ENCODE measurements at regions not wholly inside any gene's neighbourhood (a gene's known extent, or its start where the extent isn't known, plus 50 kb on each side); places are given as distances from the start of the nearest gene placed in this dataset.
"Not testable (repeated sequence)": the region's sequence is repeated elsewhere in the genome, so short reads cannot be mapped to it uniquely, and the experiment has no call there.

DNA sequence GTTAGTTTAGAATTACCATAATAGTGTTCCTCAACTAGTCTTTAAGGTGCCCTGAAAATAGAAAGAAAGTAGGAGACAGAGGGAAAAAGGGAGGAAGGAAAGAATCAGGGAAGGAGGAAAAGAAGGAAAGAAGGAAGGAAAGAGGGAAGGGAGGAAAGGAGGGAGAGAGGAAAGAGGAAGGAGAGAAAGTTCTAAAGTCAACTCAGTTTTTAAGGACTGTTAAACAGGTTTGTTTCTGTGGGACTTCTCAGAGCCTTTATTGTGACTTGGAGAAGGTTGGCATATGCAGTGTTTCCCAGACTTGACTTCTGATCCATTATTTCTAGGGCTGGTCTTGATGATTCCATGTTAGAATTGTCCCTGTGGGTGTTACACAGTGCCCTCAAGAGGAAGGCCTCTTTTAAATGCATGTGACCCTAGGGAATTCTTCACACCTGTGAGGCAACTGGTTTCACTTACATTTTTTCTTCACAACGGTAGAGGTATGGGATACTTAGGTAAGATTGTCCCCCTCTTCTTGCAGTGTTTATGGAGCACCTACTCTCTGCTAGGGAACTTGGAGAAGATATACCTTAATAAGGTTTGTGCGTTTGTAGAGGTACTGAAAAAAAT is 132.7 kb upstream of the GMDS start:
- DNase-seq (ENCODE audit: low read depth, low spot score): no peak

DNA sequence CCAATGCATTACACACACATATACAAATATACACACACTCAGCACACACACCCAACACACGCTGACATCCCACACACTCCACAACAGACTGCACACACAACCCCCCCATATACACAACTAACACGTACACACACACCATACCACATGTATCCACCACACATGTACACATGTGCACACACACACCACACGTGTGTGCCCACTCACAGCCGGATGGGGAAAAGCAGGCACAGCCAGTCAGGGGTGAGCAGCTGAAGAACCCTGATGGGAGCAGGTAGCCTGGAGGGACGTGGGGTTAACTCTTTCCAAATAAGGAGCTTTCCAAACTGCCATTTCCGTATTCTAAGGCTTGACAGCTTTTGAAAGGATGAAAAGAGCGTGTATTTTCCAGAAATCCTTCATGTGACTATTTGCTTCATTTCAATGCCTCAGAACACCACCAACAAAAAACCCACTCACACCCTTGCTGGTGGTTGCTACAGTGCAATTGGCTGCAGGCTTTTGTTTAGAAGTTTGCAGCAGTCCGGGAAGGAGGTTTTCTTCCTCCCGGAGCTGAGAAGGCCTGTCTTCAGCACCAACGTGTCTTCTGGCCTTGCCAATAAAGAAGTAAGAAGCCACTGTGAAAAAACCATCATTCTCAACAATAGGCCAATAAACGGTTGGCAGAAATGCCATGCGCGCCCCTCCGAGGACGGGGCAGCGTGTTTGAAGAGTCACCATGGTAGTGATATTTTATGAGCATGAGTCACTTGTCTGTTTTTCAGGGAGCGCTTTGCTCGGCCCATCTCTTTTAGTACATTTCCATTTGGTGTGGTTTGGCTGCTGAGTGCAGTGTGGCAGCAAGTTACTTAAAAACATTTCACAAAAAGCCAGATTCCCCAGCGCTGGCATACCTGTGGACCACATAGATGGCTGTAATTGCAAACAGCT is 131.3 kb upstream of the GMDS start:
- no peak for DNase-seq (ENCODE audit: low read depth, low spot score)

DNA sequence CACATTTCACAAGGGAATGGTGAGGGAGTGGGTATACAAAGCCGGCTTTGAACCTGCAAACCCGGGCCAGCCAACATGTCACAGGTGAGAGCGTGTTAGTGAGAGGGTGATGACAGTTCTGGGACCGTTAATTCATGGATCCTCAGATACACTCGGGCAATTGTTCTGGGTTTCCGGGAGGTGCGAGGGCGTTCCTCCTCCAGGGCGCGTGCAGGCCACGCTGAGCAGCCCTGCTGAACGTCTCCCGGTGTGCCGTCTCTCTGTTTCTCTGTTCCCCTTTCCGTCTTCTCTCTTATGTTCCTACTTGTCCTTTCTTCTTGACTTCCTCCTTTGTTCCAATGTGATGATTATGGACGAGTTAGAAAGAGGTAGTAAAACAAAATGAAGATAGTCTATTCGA is 130.0 kb upstream of the GMDS start:
- no peak for DNase-seq (ENCODE audit: low read depth, low spot score)

DNA sequence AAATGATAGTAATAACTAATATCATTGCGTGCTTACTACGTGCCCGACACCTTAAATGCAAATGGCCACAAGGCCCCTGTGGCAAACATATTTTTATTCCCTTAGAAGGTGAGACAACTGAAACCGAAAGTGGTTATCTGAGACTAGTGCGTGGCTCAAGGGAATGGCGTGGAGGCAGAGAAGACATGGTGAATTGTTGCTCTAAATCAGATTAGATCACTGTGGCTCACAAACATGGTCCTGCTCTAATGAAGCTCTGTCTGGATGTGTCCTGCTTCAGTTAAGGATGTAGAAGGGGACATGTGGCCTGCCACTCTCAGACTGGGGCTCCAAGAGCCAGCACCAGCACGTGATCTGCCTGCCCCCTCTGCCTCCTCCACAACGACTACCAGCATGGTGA is 124.2 kb upstream of the GMDS start:
- DNase-seq (ENCODE audit: low read depth, low spot score): no peak

DNA sequence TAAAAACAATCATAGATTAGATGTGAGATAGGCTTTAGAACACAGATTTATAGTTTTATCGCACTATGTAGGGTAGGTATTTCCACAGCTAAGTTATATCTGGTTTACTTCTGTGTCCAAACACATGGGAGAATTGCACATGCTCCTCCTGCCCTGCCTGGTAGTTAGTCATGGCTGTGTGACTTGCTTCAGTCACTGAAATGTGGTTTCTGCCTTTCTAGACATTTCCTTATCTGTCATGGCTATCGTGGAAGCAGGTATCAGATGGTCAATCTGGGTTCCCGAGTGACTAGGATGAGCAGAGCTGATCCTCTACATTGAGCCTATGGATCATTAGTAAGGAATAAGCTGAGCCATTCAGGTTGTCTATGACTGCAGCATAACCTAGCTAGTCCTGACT is 117.8 kb upstream of the GMDS start:
- DNase-seq (ENCODE audit: low read depth, low spot score): no peak

DNA sequence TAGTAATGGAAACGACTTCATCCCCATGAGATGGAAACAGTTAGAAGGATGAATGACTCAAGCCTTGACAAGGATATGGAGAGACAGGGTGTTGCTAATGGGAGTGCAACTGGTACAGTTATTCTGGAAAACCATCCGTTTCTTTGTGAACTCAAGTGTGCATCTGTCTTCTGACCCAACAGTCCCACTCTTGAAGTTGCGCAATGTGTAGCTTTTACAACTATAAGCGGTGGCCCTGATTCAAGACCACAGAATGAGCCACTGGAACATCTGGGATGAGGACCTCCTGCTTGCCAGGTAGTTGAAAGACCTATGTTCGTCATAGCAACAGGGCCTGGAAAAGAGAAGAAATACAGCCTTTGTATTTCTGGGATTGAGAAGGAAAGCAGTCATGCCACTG is 115.8 kb upstream of the GMDS start:
- DNase-seq (ENCODE audit: low read depth, low spot score): no peak

DNA sequence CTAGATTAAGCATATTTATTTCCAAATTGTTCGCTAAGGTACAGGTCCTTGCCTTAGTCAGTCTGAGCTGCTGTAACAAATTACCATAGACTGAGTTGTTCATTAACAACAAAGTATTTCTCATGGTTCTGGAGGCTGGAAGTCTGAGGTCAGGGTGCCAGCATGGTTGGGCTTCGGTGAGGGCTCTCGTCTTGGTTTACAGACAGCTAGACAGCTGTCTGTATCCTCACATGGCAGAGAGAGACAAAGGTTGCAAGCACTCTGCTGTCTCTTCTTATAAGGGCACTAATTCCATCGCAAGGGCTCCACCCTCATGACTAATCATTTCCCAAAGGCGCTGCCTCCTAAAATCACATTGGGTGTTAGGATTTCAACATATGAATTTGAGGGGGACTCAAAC is 115.3 kb upstream of the GMDS start:
- DNase-seq (ENCODE audit: low read depth, low spot score): no peak

DNA sequence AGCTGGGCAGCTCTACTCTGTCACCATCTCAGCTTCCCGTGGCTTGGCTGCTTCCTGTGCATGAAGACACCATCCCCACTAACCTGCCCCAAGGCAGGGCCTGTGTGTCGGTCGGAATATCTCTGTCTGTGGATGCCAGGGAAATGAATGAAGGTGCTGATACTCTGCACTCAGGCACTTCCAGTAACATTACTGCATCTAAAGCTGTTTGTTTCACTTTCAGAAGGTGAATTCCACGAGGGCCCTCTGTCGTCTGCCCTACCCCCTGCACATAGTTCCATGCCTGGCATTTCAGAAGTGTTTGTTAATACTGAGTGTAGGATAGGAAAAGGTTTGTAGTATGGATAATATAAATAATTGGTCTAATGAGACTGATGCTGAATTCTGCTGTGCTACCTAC is 114.7 kb upstream of the GMDS start:
- DNase-seq (ENCODE audit: low read depth, low spot score): no peak

DNA sequence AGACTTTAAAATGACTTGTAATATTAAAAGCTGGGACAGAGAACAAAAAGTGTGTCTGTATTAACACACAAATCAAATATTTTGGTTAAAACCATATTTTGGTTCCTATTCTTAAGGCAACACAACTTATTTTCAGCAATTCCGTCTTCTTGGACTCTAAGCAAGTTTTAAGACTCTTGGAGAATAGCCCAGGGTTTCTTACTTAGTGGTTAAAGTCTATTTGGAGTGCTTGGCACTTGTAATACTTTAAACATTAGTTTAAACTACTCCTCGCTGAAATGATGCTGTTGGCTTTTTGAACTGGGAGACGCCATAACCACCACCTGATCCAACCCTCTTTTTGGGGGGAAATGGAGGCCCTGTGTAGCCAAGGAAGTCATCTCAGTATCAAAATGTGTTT is 109.7 kb upstream of the GMDS start:
- DNase-seq (ENCODE audit: low read depth, low spot score): no peak

DNA sequence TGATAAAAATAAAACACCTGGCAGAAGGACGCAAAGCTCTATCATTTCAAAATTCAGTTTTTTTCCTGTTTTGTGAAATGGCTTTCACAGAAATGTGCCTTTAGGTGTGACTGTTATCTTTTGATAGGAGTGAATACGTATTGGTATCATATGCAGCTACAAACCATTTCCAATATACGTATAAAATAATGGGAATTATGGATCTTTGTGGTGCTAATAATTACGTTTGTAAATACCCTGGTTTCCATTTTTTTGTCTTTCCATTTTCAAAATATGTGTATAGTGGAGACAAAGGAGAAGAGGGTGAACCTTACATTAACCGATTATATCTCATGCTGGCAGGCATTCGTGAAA is 108.7 kb upstream of the GMDS start:
- DNase-seq (ENCODE audit: low read depth, low spot score): no peak

DNA sequence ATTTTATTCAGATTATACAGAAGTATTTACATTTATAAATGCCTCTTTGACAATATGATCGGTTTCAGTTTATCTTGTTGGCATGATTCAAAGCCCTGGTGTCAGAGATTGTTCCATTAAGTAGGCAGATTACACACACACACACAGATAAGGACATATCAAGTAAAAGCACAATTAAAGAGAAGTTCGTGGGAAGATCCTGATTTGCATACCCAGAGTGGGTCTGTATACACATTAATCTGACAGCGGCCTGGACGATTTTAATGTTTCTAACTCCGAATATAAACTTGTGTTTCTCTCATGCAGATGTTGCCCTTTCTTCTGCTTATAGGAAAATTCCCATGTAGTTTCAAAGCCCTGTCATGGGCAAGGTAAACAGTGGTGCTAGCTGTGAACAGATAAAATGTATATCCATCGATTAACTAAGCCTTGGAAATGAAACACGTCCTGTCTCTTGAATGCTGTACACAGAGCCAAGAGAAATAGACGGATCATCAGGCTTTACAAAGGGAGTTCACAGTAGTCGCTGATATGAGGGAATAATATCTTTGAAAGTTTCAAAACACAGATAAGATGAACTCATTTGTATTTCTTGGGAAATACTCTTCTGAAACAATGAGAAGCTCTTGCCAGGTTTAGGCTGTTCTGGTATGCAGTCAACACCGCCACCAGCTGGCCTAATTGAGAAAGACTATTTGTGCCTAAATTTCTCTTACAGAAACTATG is 108.2 kb upstream of the GMDS start:
- DNase-seq (ENCODE audit: low read depth, low spot score): peak; percentile 64

DNA sequence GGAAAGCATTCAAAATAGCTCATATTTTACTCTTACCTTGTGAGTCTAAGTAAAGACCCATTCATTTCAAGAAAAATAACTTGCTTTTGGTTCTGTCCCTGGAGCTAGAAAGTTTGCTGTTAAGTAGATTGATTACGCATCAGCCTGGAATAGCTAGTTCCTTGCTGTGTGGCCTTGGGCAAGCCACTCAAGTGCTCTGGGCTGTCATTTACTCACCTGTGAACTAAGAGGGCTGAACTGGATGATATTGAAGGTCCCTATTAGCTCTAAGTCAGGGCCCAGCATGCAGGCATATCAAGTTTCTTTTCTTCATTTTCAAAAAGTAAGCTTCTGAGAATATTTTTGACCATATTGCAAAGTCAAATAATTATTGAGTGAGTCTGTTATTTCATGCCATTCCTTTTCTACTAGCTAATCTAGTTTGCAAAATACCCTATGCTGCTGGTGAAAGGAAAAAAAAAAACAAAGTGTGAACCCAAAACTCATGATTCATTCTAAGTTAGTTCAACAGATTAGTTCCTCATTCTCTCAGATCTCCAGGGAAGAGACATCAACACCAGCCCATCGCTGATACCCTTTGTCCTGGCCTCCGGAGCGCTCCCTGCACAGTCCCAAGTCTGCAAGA is 106.5 kb upstream of the GMDS start:
- DNase-seq (ENCODE audit: low read depth, low spot score): no peak

DNA sequence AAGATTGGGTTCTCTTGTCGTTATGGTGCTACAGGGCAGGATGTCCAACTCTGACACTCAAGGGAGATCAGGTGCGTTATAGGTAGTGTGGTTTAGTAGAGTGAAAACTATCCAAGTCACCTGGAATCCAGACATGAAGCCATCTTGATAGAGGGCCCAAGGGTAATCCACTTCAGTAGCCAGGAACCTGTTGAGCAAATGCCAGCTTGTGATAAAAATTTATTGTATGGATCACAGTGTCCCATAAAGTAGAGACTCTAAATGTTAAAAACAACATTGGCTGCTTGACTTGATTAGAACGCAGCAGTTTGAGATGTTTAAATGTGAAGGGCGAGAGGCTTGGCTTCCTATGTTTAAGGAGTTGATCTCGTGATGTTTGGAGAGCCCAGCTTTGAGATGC is 105.7 kb upstream of the GMDS start:
- no peak for DNase-seq (ENCODE audit: low read depth, low spot score)

DNA sequence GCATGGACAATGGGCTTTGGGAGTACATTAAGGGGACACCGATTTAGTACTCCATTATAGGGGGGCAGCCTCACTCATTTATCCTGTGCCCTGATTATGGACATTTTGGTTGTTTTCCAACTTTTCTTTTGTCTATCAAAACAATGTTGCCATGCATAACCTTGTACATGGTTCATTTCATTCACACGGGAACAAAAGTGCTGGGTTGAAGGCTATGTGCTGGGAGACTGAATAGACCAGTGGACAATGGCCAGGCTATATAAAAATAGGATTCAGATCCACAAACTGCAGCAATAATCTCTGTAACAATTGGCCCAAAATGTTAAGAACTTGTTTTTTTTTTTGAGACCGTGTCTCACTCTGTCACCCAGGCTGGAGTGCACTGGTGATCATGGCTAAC is 100.7 kb upstream of the GMDS start:
- DNase-seq (ENCODE audit: low read depth, low spot score): no peak

DNA sequence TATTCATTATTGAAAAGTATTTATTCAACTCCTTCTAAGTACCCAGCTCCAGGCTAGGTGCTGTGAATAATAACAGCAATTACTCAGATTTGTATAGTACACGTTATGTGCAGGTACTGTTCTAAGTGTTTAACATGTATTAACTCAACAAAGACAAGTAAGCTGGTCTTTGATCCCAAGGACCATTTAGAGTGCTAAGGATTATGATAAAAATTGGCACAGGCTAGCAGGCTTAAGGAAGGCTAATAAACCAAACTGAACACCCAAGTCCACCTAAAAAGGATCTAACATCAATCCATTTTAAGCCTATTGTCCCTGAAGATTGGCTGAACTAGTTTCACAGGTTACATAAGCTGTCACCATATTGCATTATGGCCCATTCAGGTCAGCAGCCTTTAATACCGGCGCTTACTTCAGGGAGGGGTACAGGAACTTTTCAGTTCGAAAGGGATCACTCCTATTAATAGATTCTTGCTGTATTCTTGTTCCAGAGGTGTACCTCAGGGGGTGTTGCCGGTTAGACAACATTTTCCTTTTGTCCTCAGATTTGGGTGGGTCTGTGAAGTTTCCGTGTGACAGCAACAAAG is 99.0 kb upstream of the GMDS start:
- no peak for DNase-seq (ENCODE audit: low read depth, low spot score)

DNA sequence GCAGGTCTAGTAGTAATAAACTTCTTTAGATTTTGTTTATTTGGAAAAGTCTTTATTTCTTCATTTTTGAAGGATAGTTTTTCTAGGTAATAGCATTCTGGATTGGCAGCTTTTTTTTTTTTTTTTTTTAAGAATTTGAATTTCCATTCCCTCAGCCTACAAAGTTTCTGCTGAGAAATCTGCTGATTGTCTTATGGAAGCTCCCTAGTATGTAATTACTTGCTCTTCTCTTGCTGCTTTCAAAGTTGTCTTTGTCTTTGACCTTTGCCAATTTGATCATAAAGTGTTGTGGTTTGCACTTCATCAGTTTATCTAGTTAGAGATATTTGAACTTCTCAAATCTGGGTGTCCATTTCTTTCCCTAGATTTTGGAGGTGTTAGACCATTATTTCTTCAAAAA is 82.2 kb upstream of the GMDS start:
- no peak for DNase-seq (ENCODE audit: low read depth, low spot score)

DNA sequence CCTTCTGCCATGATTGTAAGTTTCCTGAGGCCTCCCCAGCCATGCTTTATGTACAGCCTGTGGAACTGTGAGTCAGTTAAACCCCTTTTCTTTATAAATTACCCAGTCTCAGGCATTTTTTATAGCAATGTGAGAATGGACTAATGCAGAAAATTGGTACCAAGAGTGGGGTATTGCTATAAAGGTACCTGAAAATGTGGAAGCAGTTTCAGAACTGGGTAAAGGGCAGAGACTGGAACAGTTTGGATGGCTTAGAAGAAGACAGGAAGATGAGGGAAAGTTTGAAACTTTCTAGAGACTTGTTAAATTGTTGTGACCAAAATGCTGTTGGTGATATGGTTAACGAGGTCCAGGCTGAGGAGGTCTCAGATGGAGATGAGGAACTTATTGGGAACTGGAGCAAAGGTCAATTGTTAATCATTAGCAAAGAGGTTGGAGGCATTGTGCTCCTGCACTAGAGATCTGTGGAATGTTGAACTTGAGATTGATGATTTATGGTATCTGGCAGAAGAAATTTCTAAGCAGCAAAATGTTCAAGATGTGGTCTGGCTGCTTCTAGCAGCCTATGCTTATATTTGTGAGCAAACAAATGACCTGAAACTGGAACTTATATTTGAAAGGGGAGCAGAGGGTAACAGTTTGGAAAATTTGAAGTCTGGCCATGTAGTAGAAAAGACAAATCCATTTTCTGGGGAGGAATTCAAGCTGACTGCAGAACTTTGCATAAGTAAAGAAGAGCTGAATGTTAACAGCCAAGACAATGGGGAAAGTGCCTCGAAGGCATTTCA is 79.0 kb upstream of the GMDS start:
- DNase-seq (ENCODE audit: low read depth, low spot score): no peak

DNA sequence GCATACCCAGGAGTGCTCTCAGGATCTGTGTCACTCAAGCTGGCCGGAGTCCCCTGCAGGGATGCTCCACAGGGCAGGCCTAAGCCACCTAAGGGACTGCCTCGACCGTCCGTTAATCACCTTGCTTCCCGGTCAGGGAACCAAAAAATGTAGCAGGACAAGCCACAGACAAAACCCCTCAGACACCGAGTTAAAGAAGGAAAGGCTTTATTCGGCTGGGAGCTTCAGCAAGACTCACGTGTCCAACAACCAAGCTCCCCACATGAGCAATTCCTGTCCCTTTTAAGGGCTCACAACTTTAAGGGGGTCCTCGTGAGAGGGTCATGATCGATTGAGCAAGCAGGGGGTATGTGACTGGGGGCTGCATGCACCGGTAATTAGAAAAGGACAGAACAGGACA is 72.1 kb upstream of the GMDS start:
- DNase-seq (ENCODE audit: low read depth, low spot score): not testable (repeated sequence)

DNA sequence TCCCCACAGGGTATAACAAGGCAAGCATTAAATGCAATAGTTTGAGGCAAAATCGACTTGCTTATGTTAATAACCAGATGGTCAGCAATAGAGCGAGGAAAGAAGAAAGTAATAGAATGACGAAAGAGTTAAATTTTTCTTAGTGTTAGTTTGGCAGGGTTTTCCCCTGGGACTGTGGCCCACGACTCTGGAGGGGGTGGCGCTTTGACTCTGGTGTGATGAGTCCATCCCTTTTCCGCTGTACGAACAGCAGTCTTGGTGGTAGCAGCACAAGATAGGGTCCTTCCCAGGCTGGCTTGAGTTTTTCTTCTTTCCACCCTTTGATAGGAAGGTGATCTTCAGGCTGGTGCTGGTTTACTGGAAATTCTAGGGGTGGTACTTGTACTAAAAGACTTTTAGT is 69.2 kb upstream of the GMDS start:
- DNase-seq (ENCODE audit: low read depth, low spot score): no peak

DNA sequence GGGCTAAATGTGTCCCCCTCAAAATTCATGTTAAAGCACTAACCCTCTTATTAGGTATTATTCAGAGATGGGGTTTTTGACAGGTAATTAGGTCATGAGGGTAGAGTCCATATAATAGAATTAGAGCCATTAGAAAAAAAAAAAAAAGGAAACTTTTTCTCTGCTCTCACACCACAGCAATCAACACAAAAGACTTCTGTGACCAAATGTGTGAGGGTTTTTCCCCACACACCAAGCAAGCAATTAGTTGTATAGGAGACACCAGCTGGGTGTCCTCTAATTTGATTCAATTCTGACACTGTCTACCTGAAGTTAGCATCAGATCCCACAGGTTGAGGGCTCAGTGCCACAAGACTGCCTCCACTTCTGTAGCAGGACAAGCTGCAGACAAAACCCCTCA is 64.6 kb upstream of the GMDS start:
- no peak for DNase-seq (ENCODE audit: low read depth, low spot score)

DNA sequence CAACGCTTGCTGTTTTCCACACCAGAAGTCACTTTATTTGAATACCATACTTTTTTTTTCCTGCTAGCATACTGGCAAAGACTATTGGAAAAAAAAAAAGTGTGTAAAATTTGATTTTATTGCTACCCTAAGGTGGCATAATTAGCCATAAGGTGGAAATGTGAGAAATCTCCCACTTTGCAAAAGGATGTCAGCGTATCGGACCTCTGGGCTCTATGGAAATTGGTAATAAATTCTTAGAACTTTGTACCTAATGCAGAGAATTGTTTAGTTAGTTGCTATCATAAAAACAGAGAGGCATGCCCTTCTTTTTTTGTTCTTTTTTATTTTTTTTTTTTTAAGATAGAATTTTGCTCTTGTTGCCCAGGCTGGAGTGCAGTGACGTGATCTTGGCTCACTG is 63.7 kb upstream of the GMDS start:
- DNase-seq (ENCODE audit: low read depth, low spot score): no peak
